Breast epithelium (tissue), 3 donors: ENCODE measurements at regions not wholly inside any gene's neighbourhood (a gene's known extent, or its start where the extent isn't known, plus 50 kb on each side); places are given as distances from the start of the nearest gene placed in this dataset.

Experiments used
- POLR2AphosphoS5 ChIP-seq, 3 donors: sonication (generic); formaldehyde crosslinking; IDR thresholded peaks; one replicate each; pipeline ENCODE4 v1.6.1; 2017; ENCODE audit warnings: antibody characterized with exemption in 3 of 3
- TF ChIP-seq, protein P1 (sequence below), 3 donors: fragments of 450-650 bp; IDR thresholded peaks; one replicate each; pipeline ENCODE4 v1.5.1; 2016 to 2017; ENCODE audit warnings: antibody characterized with exemption in 3 of 3, mild to moderate bottlenecking in 3 of 3, moderate library complexity in 3 of 3

DNA sequence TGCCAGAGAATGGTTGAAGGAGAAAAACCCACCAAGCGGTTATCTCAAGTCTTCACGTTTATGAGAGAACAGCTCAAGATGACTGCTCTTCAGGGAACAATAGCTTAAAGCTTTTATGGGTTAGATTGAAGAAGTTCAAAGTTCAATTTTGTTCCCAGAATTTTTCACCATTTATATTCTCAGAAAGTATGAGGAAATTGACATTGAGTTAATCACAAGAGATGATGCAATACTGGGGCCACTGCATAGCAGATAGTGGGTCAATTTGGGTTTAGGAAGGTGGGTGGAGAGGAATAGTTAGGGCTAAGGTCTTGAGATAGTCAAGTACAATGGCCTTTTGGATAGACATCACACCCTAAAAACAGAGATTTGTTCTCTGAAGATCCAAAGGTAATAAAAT, 539.3 kb downstream of the SQOR start:
- TF ChIP-seq, protein P1, sequence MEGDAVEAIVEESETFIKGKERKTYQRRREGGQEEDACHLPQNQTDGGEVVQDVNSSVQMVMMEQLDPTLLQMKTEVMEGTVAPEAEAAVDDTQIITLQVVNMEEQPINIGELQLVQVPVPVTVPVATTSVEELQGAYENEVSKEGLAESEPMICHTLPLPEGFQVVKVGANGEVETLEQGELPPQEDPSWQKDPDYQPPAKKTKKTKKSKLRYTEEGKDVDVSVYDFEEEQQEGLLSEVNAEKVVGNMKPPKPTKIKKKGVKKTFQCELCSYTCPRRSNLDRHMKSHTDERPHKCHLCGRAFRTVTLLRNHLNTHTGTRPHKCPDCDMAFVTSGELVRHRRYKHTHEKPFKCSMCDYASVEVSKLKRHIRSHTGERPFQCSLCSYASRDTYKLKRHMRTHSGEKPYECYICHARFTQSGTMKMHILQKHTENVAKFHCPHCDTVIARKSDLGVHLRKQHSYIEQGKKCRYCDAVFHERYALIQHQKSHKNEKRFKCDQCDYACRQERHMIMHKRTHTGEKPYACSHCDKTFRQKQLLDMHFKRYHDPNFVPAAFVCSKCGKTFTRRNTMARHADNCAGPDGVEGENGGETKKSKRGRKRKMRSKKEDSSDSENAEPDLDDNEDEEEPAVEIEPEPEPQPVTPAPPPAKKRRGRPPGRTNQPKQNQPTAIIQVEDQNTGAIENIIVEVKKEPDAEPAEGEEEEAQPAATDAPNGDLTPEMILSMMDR (IDR thresholded peaks at IDR 0.05) = no peak
- no peak for TF ChIP-seq POLR2AphosphoS5 (IDR thresholded peaks at IDR 0.05)
